K562 (cell line): ENCODE measurements at regions not wholly inside any gene's neighbourhood (a gene's known extent, or its start where the extent isn't known, plus 50 kb on each side); places are given as distances from the start of the nearest gene placed in this dataset.

Experiments
- ATAC-seq: fragments of 200-7000 bp; cut with Tn5 transposase; 3 replicates; pipeline ENCODE4 v1.9.1; 2020; ENCODE audit warnings: moderate library complexity
- BruUV-seq: library from RNA; stranded (reverse); fragments of 400-500 nt; replicated peaks from 2 replicates; lab custom pipeline; 2021; lab: Mats Ljungman, UMichigan
- CTCF ChIA-PET: fragments of 300-600 bp; formaldehyde crosslinking; extraction: SDS; loops from one replicate; lab custom pipeline; 2021; ENCODE audit warnings: low intra/inter-chr PET ratio; lab: Yijun Ruan, JAX
- POLR2A ChIA-PET: fragments of 300-600, 350-650 bp; sonication (Branson Sonifier 250); formaldehyde crosslinking; extraction: SDS; loops from one replicate; lab custom pipeline; 2021; ENCODE audit warnings: antibody characterized with exemption, inconsistent platforms; lab: Yijun Ruan, JAX
- DNase-seq, 4 experiments: peaks; one replicate each; pipeline versions ENCODE4 v3.0.0 to v3.0.0-alpha.2; 2011 to 2018; ENCODE audit warnings: low spot score in 3 of 4, mixed read lengths in 3 of 4; ENCODE audit errors: extremely low read depth in 1 of 4
- FAIRE-seq: peaks from 2 replicates; lab custom pipeline; 2011; peaks lifted over from hg19 to GRCh38; lab: Jason Lieb, UNC
- H2AFZ ChIP-seq: 2 replicates; pipeline ENCODE4 v1.6.0; 2011; ENCODE audit warnings: low read depth, low read length, control low read depth, inconsistent platforms
- H3K27ac ChIP-seq: fragments of 200-600 bp; 3 replicates; pipeline ENCODE4 v1.8.0; 2011; ENCODE audit warnings: low read depth, mild to moderate bottlenecking, control low read depth, inconsistent platforms, low read length, moderate library complexity, mixed read lengths; ENCODE audit errors: extremely low read depth
- H3K27me3 ChIP-seq, 2 experiments: fragments of 300-600 bp in 1 of 2; 2 replicates in 1 of 2; 3 replicates in 1 of 2; pipeline versions ENCODE4 v1.6.0 to v1.8.0; 2011; ENCODE audit warnings: inconsistent platforms in 2 of 2, low read length in 2 of 2, mild to moderate bottlenecking in 1 of 2, mixed read lengths in 1 of 2, moderate library complexity in 1 of 2; ENCODE audit not compliant: control insufficient read depth in 2 of 2, insufficient read depth in 2 of 2
- H3K36me3 ChIP-seq: fragments of 300-600 bp; 3 replicates; pipeline ENCODE4 v1.8.0; 2011; ENCODE audit warnings: mild to moderate bottlenecking, low read length, inconsistent platforms; ENCODE audit not compliant: control insufficient read depth, insufficient read depth
- H3K4me1 ChIP-seq, 2 experiments: fragments of 200-600 bp in 1 of 2; replicated peaks in 1 of 2; 2 replicates in 1 of 2; 3 replicates in 1 of 2; pipeline versions ENCODE4 v1.5.1 to v1.8.0; 2011; ENCODE audit warnings: inconsistent platforms in 2 of 2, low read length in 2 of 2, mild to moderate bottlenecking in 1 of 2, mixed read lengths in 1 of 2, moderate library complexity in 1 of 2; ENCODE audit not compliant: control insufficient read depth in 2 of 2, insufficient read depth in 2 of 2
- H3K4me2 ChIP-seq: 2 replicates; pipeline ENCODE4 v1.6.1; 2011; ENCODE audit warnings: low read length, control low read depth, inconsistent platforms, mixed read lengths; ENCODE audit not compliant: insufficient read depth
- H3K4me3 ChIP-seq: fragments of 200-600 bp; sonication (generic), shearing (Covaris generic); 2 replicates; pipeline ENCODE4 v1.5.1; 2016; ENCODE audit warnings: control low read depth, inconsistent platforms
- H3K79me2 ChIP-seq: fragments of 200-600 bp; 3 replicates; pipeline ENCODE4 v1.8.0; 2011; ENCODE audit warnings: low read length, inconsistent platforms; ENCODE audit not compliant: control insufficient read depth, insufficient read depth
- H3K9ac ChIP-seq, 2 experiments: 2 replicates each; pipeline versions ENCODE4 v1.6.0 to v1.6.1; 2011; ENCODE audit warnings: low read depth in 2 of 2, low read length in 2 of 2, control low read depth in 1 of 2, inconsistent platforms in 1 of 2, mild to moderate bottlenecking in 1 of 2, mixed read lengths in 1 of 2; ENCODE audit not compliant: insufficient read depth in 1 of 2
- H3K9me1 ChIP-seq: one replicate; pipeline ENCODE4 v1.6.0; 2011; ENCODE audit warnings: inconsistent platforms, mild to moderate bottlenecking, low read length, moderate library complexity; ENCODE audit not compliant: control insufficient read depth, insufficient read depth
- H3K9me3 ChIP-seq: replicated peaks from 2 replicates; pipeline ENCODE4 v1.5.1; 2011; ENCODE audit warnings: low read depth, low read length, inconsistent platforms; ENCODE audit not compliant: control insufficient read depth, insufficient read depth
- H4K20me1 ChIP-seq: replicated peaks from 2 replicates; pipeline ENCODE4 v1.6.1; 2011; ENCODE audit warnings: low read length, inconsistent platforms, mixed read lengths; ENCODE audit not compliant: control insufficient read depth, insufficient read depth
- POLR2A ChIP-seq: fragments of 450-650 bp; conservative IDR thresholded peaks from 2 replicates; pipeline ENCODE4 v1.6.1; 2016
- TCFL5 ChIP-seq: fragments of 250-450 bp; sonication (Bioruptor Pico); conservative IDR thresholded peaks from 2 replicates; pipeline ENCODE4 v1.6.1; 2021; ENCODE audit warnings: mild to moderate bottlenecking, moderate library complexity, matching md5 sums
- USF2 ChIP-seq: sonication (generic); formaldehyde crosslinking; IDR thresholded peaks from 2 replicates; pipeline ENCODE4 v1.5.0; 2020; ENCODE audit warnings: missing genetic modification reagents
- ZNF23 ChIP-seq: fragments of 250-450 bp; sonication (Bioruptor Pico); IDR thresholded peaks from 2 replicates; pipeline ENCODE4 v1.4.0; 2020; ENCODE audit warnings: mild to moderate bottlenecking
- WGBS: fragments of 100-300 bp; shearing (Covaris generic); methylation state at CpG from one replicate; pipeline ENCODE4 v1.1.6; 2016; ENCODE audit warnings: low coverage, mixed read lengths; ENCODE audit not compliant: insufficient coverage; ENCODE audit errors: missing lambda C conversion rate; 5-methylcytosine and 5-hydroxymethylcytosine counted together
- in situ Hi-C: fragments of 300-500 bp; cut with MboI; formaldehyde crosslinking; loops from 4 replicates; pipeline ENCODE4 v1.15.0; 2018; ENCODE audit warnings: inconsistent platforms, mixed read lengths
- intact Hi-C: fragments of 100-400 bp; cut with micrococcal nuclease; formaldehyde crosslinking; loops from 2 replicates; pipeline ENCODE4 v1.14.2; 2022
- TF ChIP-seq, protein P1 (sequence below): fragments of 250-450 bp; sonication (Bioruptor Pico); IDR thresholded peaks from 2 replicates; pipeline ENCODE4 v1.4.0; 2020; ENCODE audit warnings: mild to moderate bottlenecking

GRCh38 chr9:118630079-118630478, 739.2 kb downstream of the BRINP1 start:
- H3K27me3 ChIP-seq, result no peaks in the 10 kb centered on the region
- 0% methylated on average over 2 of the region's 2 CpGs for WGBS
- no peak overlapping the region for H3K9ac ChIP-seq
- ChIA-PET CTCF (no interaction called here), POLR2A (no interaction called here)
- no peak overlapping the region for H3K4me2 ChIP-seq
- no peaks in the 10 kb centered on the region for H3K79me2 ChIP-seq
- no peak overlapping the region for H3K27ac ChIP-seq
- H3K9me3 ChIP-seq, result no peaks in the 10 kb centered on the region
- intact Hi-C loops (no loop called here), in situ Hi-C loops (no loop called here)
- no peaks in the 10 kb centered on the region for H3K4me1 ChIP-seq
- H3K4me3 ChIP-seq, result no peak overlapping the region
- H2AFZ ChIP-seq, result no peak overlapping the region
- DNase-seq (no peak), FAIRE-seq (no peak), ATAC-seq (no peak)
- no TSS peak for BruUV-seq
- TF ChIP-seq POLR2A (no peak), ZNF23 (CRISPR knock-in tag) (no peak), TCFL5 (CRISPR knock-in tag) (no peak), USF2 (no peak)
- TF ChIP-seq, protein P1, sequence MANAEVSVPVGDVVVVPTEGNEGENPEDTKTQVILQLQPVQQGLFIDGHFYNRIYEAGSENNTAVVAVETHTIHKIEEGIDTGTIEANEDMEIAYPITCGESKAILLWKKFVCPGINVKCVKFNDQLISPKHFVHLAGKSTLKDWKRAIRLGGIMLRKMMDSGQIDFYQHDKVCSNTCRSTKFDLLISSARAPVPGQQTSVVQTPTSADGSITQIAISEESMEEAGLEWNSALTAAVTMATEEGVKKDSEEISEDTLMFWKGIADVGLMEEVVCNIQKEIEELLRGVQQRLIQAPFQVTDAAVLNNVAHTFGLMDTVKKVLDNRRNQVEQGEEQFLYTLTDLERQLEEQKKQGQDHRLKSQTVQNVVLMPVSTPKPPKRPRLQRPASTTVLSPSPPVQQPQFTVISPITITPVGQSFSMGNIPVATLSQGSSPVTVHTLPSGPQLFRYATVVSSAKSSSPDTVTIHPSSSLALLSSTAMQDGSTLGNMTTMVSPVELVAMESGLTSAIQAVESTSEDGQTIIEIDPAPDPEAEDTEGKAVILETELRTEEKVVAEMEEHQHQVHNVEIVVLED, result no peak
- H3K36me3 ChIP-seq, result no peaks in the 10 kb centered on the region
- no peaks in the 10 kb centered on the region for H3K9me1 ChIP-seq
- H4K20me1 ChIP-seq, result no peaks in the 10 kb centered on the region
